ENCODE measurements at regions not wholly inside any gene's neighbourhood (a gene's known extent, or its start where the extent isn't known, plus 50 kb on each side); places are given as distances from the start of the nearest gene placed in this dataset.
A peak's percentile ranks its signal among the peaks of the same experiment; 100 is the strongest.

DNA sequence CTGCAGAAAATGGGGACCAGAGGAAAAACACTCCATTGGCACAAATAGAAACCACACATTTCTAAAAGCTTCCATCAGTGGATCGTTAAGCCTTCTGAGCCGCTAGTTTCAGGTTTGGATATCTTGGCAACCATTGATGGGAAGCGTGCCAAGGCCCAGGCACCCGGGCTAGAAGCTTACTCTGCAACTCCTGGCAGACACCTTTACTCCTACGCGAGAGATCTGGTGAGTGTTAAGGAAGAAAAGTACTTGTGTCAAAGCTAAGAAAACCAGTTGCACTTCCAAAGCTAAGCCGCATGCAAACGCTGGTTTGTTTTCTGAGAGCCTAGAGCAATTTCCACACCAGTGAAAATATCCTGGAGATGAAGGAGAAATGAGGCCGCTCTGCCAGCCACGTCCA is 472.4 kb downstream of the PMP22 start:
- no peak overlapping the region for H2BK5ac ChIP-seq (ENCODE audit: low read depth, low read length, poor library complexity)
- DNase-seq = no peak
- no peak overlapping the region for H2BK12ac ChIP-seq (ENCODE audit: low read length)
- H2BK120ac ChIP-seq (ENCODE audit: insufficient read depth, low read length, poor library complexity) = no peak overlapping the region
- H3K27me3 ChIP-seq (ENCODE audit: insufficient read depth, low read length) = no peaks in the 10 kb centered on the region
- H3K36me3 ChIP-seq (ENCODE audit: control insufficient read depth in 1 of 2, insufficient read depth in 2 of 2, low read length in 2 of 2) = no peaks in the 10 kb centered on the region
- H4K8ac ChIP-seq (ENCODE audit: low read depth, low read length) = no peak overlapping the region
- H3K23ac ChIP-seq (ENCODE audit: low read length) = no peak overlapping the region
- H3K4me3 ChIP-seq (ENCODE audit: low read depth, low read length) = no peak overlapping the region
- WGBS (ENCODE audit: extremely low coverage, insufficient coverage, insufficient read length) = no CpG with 5 or more reads among the region's 10 CpGs
- H4K12ac ChIP-seq (ENCODE audit: low read depth, low read length) = no peak overlapping the region
- H3K79me1 ChIP-seq (ENCODE audit: low read length) = no peaks in the 10 kb centered on the region
- H3K14ac ChIP-seq (ENCODE audit: low read length) = no peak overlapping the region
- no peak overlapping the region for H3K9ac ChIP-seq (ENCODE audit: low read length)
- H2AK5ac ChIP-seq (ENCODE audit: low read length) = no peak overlapping the region
- H2AFZ ChIP-seq (ENCODE audit: insufficient read depth, low read length, poor library complexity) = no peak overlapping the region
- H4K91ac ChIP-seq (ENCODE audit: low read depth, low read length) = no peak overlapping the region
- H3K79me2 ChIP-seq (ENCODE audit: control insufficient read depth, insufficient read depth, low read length, poor library complexity) = no peaks in the 10 kb centered on the region
- H3K27ac ChIP-seq (ENCODE audit: low read depth, low read length) = no peak overlapping the region
- no peaks in the 10 kb centered on the region for H3K9me3 ChIP-seq (ENCODE audit: insufficient read depth, low read depth, low read length)
- peaks cover 3 to 4% of the 10 kb centered on the region in 2 experiments for H3K4me1 ChIP-seq (ENCODE audit: control insufficient read depth in 1 of 2, insufficient read depth in 2 of 2, low read length in 2 of 2)
- H3K18ac ChIP-seq (ENCODE audit: low read length) = no peak overlapping the region
- no peak overlapping the region for H3K4me2 ChIP-seq (ENCODE audit: low read length)
- H3K4ac ChIP-seq (ENCODE audit: low read depth, low read length) = no peak overlapping the region

DNA sequence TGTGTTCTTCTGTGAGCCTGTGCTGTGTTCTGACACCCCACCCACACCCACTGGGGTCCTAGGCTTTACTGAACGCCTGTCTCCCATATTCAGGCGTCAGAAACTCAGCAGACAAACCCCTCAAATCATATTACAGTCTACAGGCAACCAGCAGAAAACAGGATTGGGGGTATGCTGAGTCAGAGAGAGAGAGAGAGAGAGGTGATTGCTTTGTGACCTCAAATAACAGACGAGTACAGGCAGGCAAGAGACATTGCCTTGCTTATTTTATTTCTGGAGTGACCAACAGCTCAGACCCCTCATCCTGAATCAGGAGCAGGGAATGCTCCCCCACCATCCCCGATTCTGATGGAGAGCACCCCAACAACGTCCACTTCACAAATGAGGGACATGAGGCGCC is 473.9 kb downstream of the PMP22 start:
- Histone ChIP-seq H2BK12ac (ENCODE audit: low read length) (no peak overlapping the region), H4K8ac (ENCODE audit: low read depth, low read length) (no peak overlapping the region), H3K4me3 (ENCODE audit: low read depth, low read length) (no peak overlapping the region), H3K4ac (ENCODE audit: low read depth, low read length) (no peak overlapping the region), H3K9me3 (ENCODE audit: insufficient read depth, low read depth, low read length) (no peaks in the 10 kb centered on the region), H2BK120ac (ENCODE audit: insufficient read depth, low read length, poor library complexity) (no peak overlapping the region), H3K4me1 (ENCODE audit: control insufficient read depth in 1 of 2, insufficient read depth in 2 of 2, low read length in 2 of 2) (peaks cover 3 to 4% of the 10 kb centered on the region in 2 experiments), H3K14ac (ENCODE audit: low read length) (no peak overlapping the region), H3K23ac (ENCODE audit: low read length) (no peak overlapping the region), H3K79me1 (ENCODE audit: low read length) (no peaks in the 10 kb centered on the region), H3K27me3 (ENCODE audit: insufficient read depth, low read length) (no peaks in the 10 kb centered on the region), H2AFZ (ENCODE audit: insufficient read depth, low read length, poor library complexity) (no peak overlapping the region), H3K18ac (ENCODE audit: low read length) (no peak overlapping the region), H2BK5ac (ENCODE audit: low read depth, low read length, poor library complexity) (no peak overlapping the region), H2AK5ac (ENCODE audit: low read length) (no peak overlapping the region), H3K36me3 (ENCODE audit: control insufficient read depth in 1 of 2, insufficient read depth in 2 of 2, low read length in 2 of 2) (no peaks in the 10 kb centered on the region), H3K27ac (ENCODE audit: low read depth, low read length) (no peak overlapping the region), H4K12ac (ENCODE audit: low read depth, low read length) (no peak overlapping the region), H4K91ac (ENCODE audit: low read depth, low read length) (no peak overlapping the region), H3K79me2 (ENCODE audit: control insufficient read depth, insufficient read depth, low read length, poor library complexity) (no peaks in the 10 kb centered on the region), H3K4me2 (ENCODE audit: low read length) (no peak overlapping the region), H3K9ac (ENCODE audit: low read length) (no peak overlapping the region)
- no peak for DNase-seq
- WGBS (ENCODE audit: extremely low coverage, insufficient coverage, insufficient read length) = no CpG with 5 or more reads among the region's 6 CpGs

DNA sequence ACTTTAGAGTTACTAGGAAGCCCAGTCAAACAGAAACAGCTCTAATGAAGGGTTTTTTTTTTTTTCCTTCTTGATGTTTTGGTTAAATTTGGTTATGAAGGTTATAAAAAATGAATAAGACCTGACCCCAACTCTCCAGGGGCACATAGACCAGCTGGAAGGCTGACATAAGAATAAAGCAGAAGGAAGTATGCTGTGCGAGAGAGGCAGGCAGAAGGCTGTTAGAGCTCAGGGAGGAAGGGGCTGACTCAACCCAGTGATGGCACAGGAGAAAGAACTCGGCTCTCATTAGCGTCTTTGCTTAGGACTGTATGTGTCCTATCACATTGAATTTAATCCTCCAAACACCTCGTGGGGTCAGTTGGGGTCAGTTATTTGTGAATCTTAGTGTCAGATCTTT is 474.6 kb downstream of the PMP22 start:
- Histone ChIP-seq H2AK5ac (ENCODE audit: low read length) (no peak overlapping the region), H3K9me3 (ENCODE audit: insufficient read depth, low read depth, low read length) (no peaks in the 10 kb centered on the region), H3K4me1 (ENCODE audit: control insufficient read depth in 1 of 2, insufficient read depth in 2 of 2, low read length in 2 of 2) (peaks cover 3 to 4% of the 10 kb centered on the region in 2 experiments), H3K4ac (ENCODE audit: low read depth, low read length) (no peak overlapping the region), H3K14ac (ENCODE audit: low read length) (no peak overlapping the region), H3K4me3 (ENCODE audit: low read depth, low read length) (no peak overlapping the region), H3K27ac (ENCODE audit: low read depth, low read length) (no peak overlapping the region), H3K36me3 (ENCODE audit: control insufficient read depth in 1 of 2, insufficient read depth in 2 of 2, low read length in 2 of 2) (no peaks in the 10 kb centered on the region), H2BK5ac (ENCODE audit: low read depth, low read length, poor library complexity) (no peak overlapping the region), H4K12ac (ENCODE audit: low read depth, low read length) (no peak overlapping the region), H3K79me1 (ENCODE audit: low read length) (no peaks in the 10 kb centered on the region), H3K4me2 (ENCODE audit: low read length) (no peak overlapping the region), H2BK12ac (ENCODE audit: low read length) (no peak overlapping the region), H4K8ac (ENCODE audit: low read depth, low read length) (no peak overlapping the region), H2BK120ac (ENCODE audit: insufficient read depth, low read length, poor library complexity) (no peak overlapping the region), H3K18ac (ENCODE audit: low read length) (no peak overlapping the region), H3K27me3 (ENCODE audit: insufficient read depth, low read length) (no peaks in the 10 kb centered on the region), H4K91ac (ENCODE audit: low read depth, low read length) (no peak overlapping the region), H3K9ac (ENCODE audit: low read length) (no peak overlapping the region), H3K23ac (ENCODE audit: low read length) (no peak overlapping the region), H2AFZ (ENCODE audit: insufficient read depth, low read length, poor library complexity) (no peak overlapping the region), H3K79me2 (ENCODE audit: control insufficient read depth, insufficient read depth, low read length, poor library complexity) (no peaks in the 10 kb centered on the region)
- no CpG with 5 or more reads among the region's 4 CpGs for WGBS (ENCODE audit: extremely low coverage, insufficient coverage, insufficient read length)
- DNase-seq = no peak

GRCh38 chr17:14784997-14785696 is 480.0 kb downstream of the PMP22 start:
- Histone ChIP-seq H3K79me2 (ENCODE audit: control insufficient read depth, insufficient read depth, low read length, poor library complexity) (no peaks in the 10 kb centered on the region), H3K4ac (ENCODE audit: low read depth, low read length) (no peak overlapping the region), H3K36me3 (ENCODE audit: control insufficient read depth in 1 of 2, insufficient read depth in 2 of 2, low read length in 2 of 2) (no peaks in the 10 kb centered on the region), H4K8ac (ENCODE audit: low read depth, low read length) (no peak overlapping the region), H2AK5ac (ENCODE audit: low read length) (no peak overlapping the region), H3K4me1 (ENCODE audit: control insufficient read depth in 1 of 2, insufficient read depth in 2 of 2, low read length in 2 of 2) (peaks cover 1 to 2% of the 10 kb centered on the region in 2 experiments), H3K4me3 (ENCODE audit: low read depth, low read length) (peak overlapping the region; percentile 18), H4K12ac (ENCODE audit: low read depth, low read length) (no peak overlapping the region), H3K23ac (ENCODE audit: low read length) (no peak overlapping the region), H3K27ac (ENCODE audit: low read depth, low read length) (no peak overlapping the region), H2BK120ac (ENCODE audit: insufficient read depth, low read length, poor library complexity) (no peak overlapping the region), H4K91ac (ENCODE audit: low read depth, low read length) (no peak overlapping the region), H3K27me3 (ENCODE audit: insufficient read depth, low read length) (no peaks in the 10 kb centered on the region), H3K9me3 (ENCODE audit: insufficient read depth, low read depth, low read length) (peaks cover 2% of the 10 kb centered on the region), H3K9ac (ENCODE audit: low read length) (no peak overlapping the region), H2AFZ (ENCODE audit: insufficient read depth, low read length, poor library complexity) (no peak overlapping the region), H3K79me1 (ENCODE audit: low read length) (peaks cover 1% of the 10 kb centered on the region), H3K14ac (ENCODE audit: low read length) (no peak overlapping the region), H3K18ac (ENCODE audit: low read length) (no peak overlapping the region), H2BK5ac (ENCODE audit: low read depth, low read length, poor library complexity) (no peak overlapping the region), H2BK12ac (ENCODE audit: low read length) (no peak overlapping the region), H3K4me2 (ENCODE audit: low read length) (no peak overlapping the region)
- no CpG with 5 or more reads among the region's 5 CpGs for WGBS (ENCODE audit: extremely low coverage, insufficient coverage, insufficient read length)
- DNase-seq = peak; percentile 19 to 42
